A673 (cell line): ENCODE measurements at regions not wholly inside any gene's neighbourhood (a gene's known extent, or its start where the extent isn't known, plus 50 kb on each side); places are given as distances from the start of the nearest gene placed in this dataset.
"Not testable (repeated sequence)": the region's sequence is repeated elsewhere in the genome, so short reads cannot be mapped to it uniquely, and the experiment has no call there.

Experiments used
- BruUV-seq: library from RNA; stranded (reverse); fragments of 400-500 nt; replicated peaks from 2 replicates; lab custom pipeline; 2021; lab: Mats Ljungman, UMichigan
- CTCF ChIA-PET: fragments of 300-600 bp; sonication (Branson Sonifier 250); formaldehyde crosslinking; loops from one replicate; lab custom pipeline; 2022; ENCODE audit warnings: antibody characterized with exemption; lab: Charles Lee
- POLR2A ChIA-PET: fragments of 300-600 bp; sonication (Branson Sonifier 250); formaldehyde crosslinking; loops from one replicate; lab custom pipeline; 2022; ENCODE audit warnings: antibody characterized with exemption; ENCODE audit not compliant: low non-redundant PET; lab: Charles Lee
- DNase-seq: peaks from one replicate; pipeline ENCODE4 v3.0.0-alpha.2; 2015; ENCODE audit warnings: low spot score
- H3K27ac ChIP-seq: fragments of 200-600 bp; sonication (generic); 2 replicates; pipeline ENCODE4 v1.5.1; 2016; ENCODE audit warnings: mixed run types, low read depth, mild to moderate bottlenecking, mixed read lengths, antibody characterized with exemption, low read length; ENCODE audit not compliant: poor library complexity, severe bottlenecking
- H3K27me3 ChIP-seq: fragments of 200-600 bp; sonication (generic); replicated peaks from 2 replicates; pipeline ENCODE4 v1.6.1; 2017; ENCODE audit warnings: mixed run types, low read depth, mild to moderate bottlenecking, mixed read lengths, antibody characterized with exemption, low read length; ENCODE audit not compliant: insufficient read depth, poor library complexity
- H3K36me3 ChIP-seq: fragments of 200-600 bp; sonication (generic); 2 replicates; pipeline ENCODE4 v1.6.1; 2016; ENCODE audit warnings: mixed run types, mild to moderate bottlenecking, mixed read lengths, antibody characterized with exemption, low read length; ENCODE audit not compliant: insufficient read depth, poor library complexity, severe bottlenecking
- H3K4me1 ChIP-seq: fragments of 200-600 bp; sonication (generic); 2 replicates; pipeline ENCODE4 v1.6.1; 2017; ENCODE audit warnings: mixed run types, mild to moderate bottlenecking, mixed read lengths, antibody characterized with exemption, low read length; ENCODE audit not compliant: insufficient read depth, poor library complexity, severe bottlenecking
- H3K4me3 ChIP-seq: fragments of 200-600 bp; sonication (generic); 2 replicates; pipeline ENCODE4 v1.5.1; 2016; ENCODE audit warnings: low read depth, mixed run types, mild to moderate bottlenecking, mixed read lengths, low read length; ENCODE audit not compliant: poor library complexity, severe bottlenecking
- H3K9me3 ChIP-seq: fragments of 200-600 bp; sonication (generic); 2 replicates; pipeline ENCODE4 v1.6.1; 2016; ENCODE audit warnings: mixed run types, low read depth, mild to moderate bottlenecking, mixed read lengths, antibody characterized with exemption, low read length; ENCODE audit not compliant: poor library complexity, severe bottlenecking
- CTCF ChIP-seq: fragments of 300-800, 200-600 bp; sonication (generic); conservative IDR thresholded peaks from 2 replicates; pipeline ENCODE4 v1.5.1; 2017; ENCODE audit warnings: low read depth, mild to moderate bottlenecking, antibody characterized with exemption, low read length, moderate library complexity, mixed read lengths
- EZH2 ChIP-seq: fragments of 200-600 bp; sonication (generic); IDR thresholded peaks from 2 replicates; pipeline ENCODE4 v1.6.1; 2017; ENCODE audit warnings: borderline replicate concordance, low read depth, mild to moderate bottlenecking, mixed read lengths, antibody characterized with exemption, low read length; ENCODE audit not compliant: poor library complexity, severe bottlenecking
- intact Hi-C: fragments of 100-400 bp; cut with micrococcal nuclease; formaldehyde crosslinking; loops from one replicate; pipeline ENCODE4 v1.10.0; 2022; ENCODE audit not compliant: unreplicated experiment

DNA sequence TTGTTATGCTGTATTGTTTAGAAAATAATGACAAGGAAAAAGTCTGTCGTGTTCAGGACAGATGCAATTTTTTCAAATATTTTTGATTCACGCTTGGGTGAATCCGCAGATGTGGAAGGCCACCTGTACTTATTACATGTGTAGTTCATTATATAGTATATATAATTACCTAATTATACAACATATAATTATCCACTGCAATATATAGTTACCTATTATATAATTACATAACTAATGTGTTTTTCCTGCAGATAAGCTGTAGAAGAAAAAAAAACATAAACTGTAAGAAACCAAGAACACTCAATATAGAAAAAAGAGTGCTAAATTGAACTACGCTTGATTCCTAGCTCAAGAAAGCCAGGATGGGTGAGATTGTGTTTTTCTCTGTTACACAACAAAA lies 93.6 kb upstream of the RANBP3L start:
- Histone ChIP-seq H3K27ac (no peak overlapping the region), H3K36me3 (no peaks in the 10 kb centered on the region), H3K4me3 (no peak overlapping the region), H3K27me3 (no peaks in the 10 kb centered on the region), H3K4me1 (peaks cover 20% of the 10 kb centered on the region), H3K9me3 (no peaks in the 10 kb centered on the region)
- no TSS peak for BruUV-seq
- ChIA-PET CTCF (no interaction called here), POLR2A (no interaction called here)
- TF ChIP-seq CTCF, result no peak
- TF ChIP-seq EZH2, result no peak
- no peak for DNase-seq
- intact Hi-C loops, result loop anchor here (5.0 to 10.0 kb wide), 2 partner anchors 318 to 430 kb away; no protein-coding TSS in a partner anchor

DNA sequence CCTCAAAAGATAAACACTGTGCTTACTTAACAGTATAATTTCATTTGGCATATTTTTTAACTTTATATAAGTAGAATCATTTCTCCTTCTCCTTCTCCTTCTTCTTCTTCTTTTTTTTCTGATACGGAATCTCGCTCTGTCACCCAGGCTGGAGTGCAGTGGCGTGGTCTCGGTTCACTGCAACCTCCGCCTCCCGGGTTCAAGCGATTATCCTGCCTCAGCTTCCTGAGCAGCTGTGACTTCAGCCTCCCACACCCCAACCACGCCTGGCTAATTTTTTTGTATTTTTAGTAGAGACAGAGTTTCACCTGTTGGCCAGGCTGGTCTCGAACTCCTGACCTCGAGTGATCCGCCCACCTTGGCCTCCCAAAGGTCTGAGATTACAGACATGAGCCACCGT lies 94.2 kb upstream of the RANBP3L start:
- BruUV-seq, H3K4me3 ChIP-seq, H3K36me3 ChIP-seq, H3K9me3 ChIP-seq, H3K27ac ChIP-seq, CTCF ChIA-PET, DNase-seq, POLR2A ChIA-PET, H3K27me3 ChIP-seq: not testable (repeated sequence)
- intact Hi-C loops, result loop anchor here (2.0 to 10.0 kb wide), 3 partner anchors 131 to 431 kb away; no protein-coding TSS in a partner anchor
- H3K4me1 ChIP-seq, result peaks cover 17% of the 10 kb centered on the region

GRCh38 chr5:36396640-36397039 lies 94.9 kb upstream of the RANBP3L start:
- Histone ChIP-seq H3K27me3 (no peaks in the 10 kb centered on the region), H3K9me3 (no peaks in the 10 kb centered on the region), H3K36me3 (no peaks in the 10 kb centered on the region), H3K27ac (no peak overlapping the region), H3K4me1 (peaks cover 20% of the 10 kb centered on the region), H3K4me3 (no peak overlapping the region)
- no peak for DNase-seq
- intact Hi-C loops, result loop anchor here (2.0 to 10.0 kb wide), 3 partner anchors 132 to 432 kb away; no protein-coding TSS in a partner anchor
- no TSS peak for BruUV-seq
- POLR2A ChIA-PET, result no interaction called here
- TF ChIP-seq EZH2, result no peak
- no peak for TF ChIP-seq CTCF
- CTCF ChIA-PET, result no interaction called here

- Histone ChIP-seq H3K36me3 (no peaks in the 10 kb centered on the region), H3K4me1 (peaks cover 24% of the 10 kb centered on the region), H3K4me3 (no peak overlapping the region), H3K9me3 (no peaks in the 10 kb centered on the region), H3K27me3 (no peaks in the 10 kb centered on the region), H3K27ac (no peak overlapping the region)
- TF ChIP-seq CTCF, result peak; percentile 61
- TF ChIP-seq EZH2, result no peak
- BruUV-seq, result no TSS peak
- ChIA-PET POLR2A (no interaction called here), CTCF (no interaction called here)
- DNase-seq, result peak; percentile 72
- intact Hi-C loops, result loop anchor here (2.0 to 10.0 kb wide), 3 partner anchors 133 to 433 kb away; no protein-coding TSS in a partner anchor
Observed at GRCh38 chr5:36397901-36398536, 96.3 kb upstream of the RANBP3L start.
